ENCODE measurements at regions not wholly inside any gene's neighbourhood (a gene's known extent, or its start where the extent isn't known, plus 50 kb on each side); places are given as distances from the start of the nearest gene placed in this dataset.

DNA sequence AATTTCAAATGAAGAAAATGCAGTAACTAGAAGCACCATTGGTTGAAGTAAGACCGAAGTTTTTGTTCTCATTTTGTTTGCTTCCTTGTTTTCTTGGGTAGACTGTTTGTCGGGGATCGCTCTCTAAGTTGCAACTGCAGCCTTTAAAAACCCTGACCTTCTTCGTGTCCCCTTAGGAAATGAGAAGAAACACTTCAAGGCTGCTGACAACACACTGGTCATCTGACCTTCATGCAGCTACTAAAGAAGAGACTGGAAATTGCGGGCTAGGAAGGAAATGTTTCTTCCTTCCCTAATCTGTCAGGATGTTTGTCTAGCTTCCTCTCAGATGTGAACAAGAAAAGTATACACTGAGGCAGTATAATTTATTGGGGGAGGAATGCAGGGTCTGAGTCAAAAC lies 50.7 kb upstream of the CHSY3 start:
- BruUV-seq (replicated peaks), result no TSS peak

More for the DNA sequence above, 50.7 kb upstream of the CHSY3 start:
- ChIA-PET POLR2A (no interaction called here), CTCF (interaction anchor here (1.2 to 6.3 kb wide), 5 partner anchors 19 to 86 kb away, joined by 3 to 208 read pairs (median 6); no protein-coding TSS in a partner anchor), RAD21 (ENCODE audit: low non-redundant PET in 1 of 2, low total read pairs in 2 of 2, uncharacterized antibody in 2 of 2, unreplicated experiment in 2 of 2) (interaction anchor here (1.5 to 2.5 kb wide), 2 partner anchors 82 kb away, joined by 22 to 29 read pairs; no protein-coding TSS in a partner anchor)
- Histone ChIP-seq H3K27ac (ENCODE audit: low read depth, low read length) (no peak overlapping the region), H3K4me3 (replicated peaks in 1 of 2; ENCODE audit: low read depth in 1 of 2, low read length in 2 of 2) (no peak overlapping the region), H2AFZ (ENCODE audit: low read depth, low read length, poor library complexity, severe bottlenecking) (no peak overlapping the region), H3K4me1 (ENCODE audit: control insufficient read depth in 1 of 2, insufficient read depth in 2 of 2, low read length in 2 of 2) (peaks cover 0 to 5% of the 10 kb centered on the region in 2 experiments; a peak in 1 of 4 replicates), H3K36me3 (ENCODE audit: control insufficient read depth in 1 of 2, insufficient read depth in 2 of 2, low read length in 2 of 2) (no peaks in the 10 kb centered on the region), H3K79me2 (ENCODE audit: insufficient read depth, low read length) (no peaks in the 10 kb centered on the region), H3K4me2 (ENCODE audit: low read length) (no peak overlapping the region), H3K9me3 (ENCODE audit: control insufficient read depth in 1 of 2, insufficient read depth in 1 of 2, low read depth in 1 of 2, low read length in 2 of 2) (no peaks in the 10 kb centered on the region), H4K20me1 (ENCODE audit: insufficient read depth) (no peaks in the 10 kb centered on the region), H3K9ac (ENCODE audit: low read length) (no peak overlapping the region), H3K27me3 (ENCODE audit: insufficient read depth, low read length) (no peaks in the 10 kb centered on the region), H3K9me2 (ENCODE audit: insufficient read depth) (no peaks in the 10 kb centered on the region)
- ATAC-seq, result no peak
- no peak for TF ChIP-seq ELF1 (IDR thresholded peaks at IDR 0.05; ENCODE audit: borderline replicate concordance, low read depth)
- no peak for TF ChIP-seq FOSL1 (IDR thresholded peaks at IDR 0.05; ENCODE audit: low read depth)
- no peak for TF ChIP-seq TCF7L2 (IDR thresholded peaks at IDR 0.05; ENCODE audit: borderline replicate concordance, extremely low read depth, insufficient read depth, insufficient read length)
- no peak for TF ChIP-seq ZFX (IDR thresholded peaks at IDR 0.05)
- TF ChIP-seq EZH2 (IDR thresholded peaks at IDR 0.05), result no peak
- TF ChIP-seq SIN3A (IDR thresholded peaks at IDR 0.05; ENCODE audit: low read depth), result no peak
- TF ChIP-seq CBX3 (IDR thresholded peaks at IDR 0.05; ENCODE audit: low read depth), result no peak
- no peak for TF ChIP-seq SRF (IDR thresholded peaks at IDR 0.05; ENCODE audit: low read depth)
- TF ChIP-seq, protein P1, sequence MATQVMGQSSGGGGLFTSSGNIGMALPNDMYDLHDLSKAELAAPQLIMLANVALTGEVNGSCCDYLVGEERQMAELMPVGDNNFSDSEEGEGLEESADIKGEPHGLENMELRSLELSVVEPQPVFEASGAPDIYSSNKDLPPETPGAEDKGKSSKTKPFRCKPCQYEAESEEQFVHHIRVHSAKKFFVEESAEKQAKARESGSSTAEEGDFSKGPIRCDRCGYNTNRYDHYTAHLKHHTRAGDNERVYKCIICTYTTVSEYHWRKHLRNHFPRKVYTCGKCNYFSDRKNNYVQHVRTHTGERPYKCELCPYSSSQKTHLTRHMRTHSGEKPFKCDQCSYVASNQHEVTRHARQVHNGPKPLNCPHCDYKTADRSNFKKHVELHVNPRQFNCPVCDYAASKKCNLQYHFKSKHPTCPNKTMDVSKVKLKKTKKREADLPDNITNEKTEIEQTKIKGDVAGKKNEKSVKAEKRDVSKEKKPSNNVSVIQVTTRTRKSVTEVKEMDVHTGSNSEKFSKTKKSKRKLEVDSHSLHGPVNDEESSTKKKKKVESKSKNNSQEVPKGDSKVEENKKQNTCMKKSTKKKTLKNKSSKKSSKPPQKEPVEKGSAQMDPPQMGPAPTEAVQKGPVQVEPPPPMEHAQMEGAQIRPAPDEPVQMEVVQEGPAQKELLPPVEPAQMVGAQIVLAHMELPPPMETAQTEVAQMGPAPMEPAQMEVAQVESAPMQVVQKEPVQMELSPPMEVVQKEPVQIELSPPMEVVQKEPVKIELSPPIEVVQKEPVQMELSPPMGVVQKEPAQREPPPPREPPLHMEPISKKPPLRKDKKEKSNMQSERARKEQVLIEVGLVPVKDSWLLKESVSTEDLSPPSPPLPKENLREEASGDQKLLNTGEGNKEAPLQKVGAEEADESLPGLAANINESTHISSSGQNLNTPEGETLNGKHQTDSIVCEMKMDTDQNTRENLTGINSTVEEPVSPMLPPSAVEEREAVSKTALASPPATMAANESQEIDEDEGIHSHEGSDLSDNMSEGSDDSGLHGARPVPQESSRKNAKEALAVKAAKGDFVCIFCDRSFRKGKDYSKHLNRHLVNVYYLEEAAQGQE (IDR thresholded peaks at IDR 0.05; ENCODE audit: low read depth), result no peak
- no peak for TF ChIP-seq EZH2phosphoT487 (IDR thresholded peaks at IDR 0.05; ENCODE audit: borderline replicate concordance)
- TF ChIP-seq EGR1 (IDR thresholded peaks at IDR 0.05; ENCODE audit: low read depth), result no peak
- no peak for TF ChIP-seq CEBPB (IDR thresholded peaks at IDR 0.05; ENCODE audit: low read depth)
- no peak for TF ChIP-seq JUND (IDR thresholded peaks at IDR 0.05)
- TF ChIP-seq, protein P2, sequence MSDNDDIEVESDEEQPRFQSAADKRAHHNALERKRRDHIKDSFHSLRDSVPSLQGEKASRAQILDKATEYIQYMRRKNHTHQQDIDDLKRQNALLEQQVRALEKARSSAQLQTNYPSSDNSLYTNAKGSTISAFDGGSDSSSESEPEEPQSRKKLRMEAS (IDR thresholded peaks at IDR 0.05), result no peak
- TF ChIP-seq ZNF274 (IDR thresholded peaks at IDR 0.05; ENCODE audit: low read depth, low read length), result no peak
- TF ChIP-seq, protein P3, sequence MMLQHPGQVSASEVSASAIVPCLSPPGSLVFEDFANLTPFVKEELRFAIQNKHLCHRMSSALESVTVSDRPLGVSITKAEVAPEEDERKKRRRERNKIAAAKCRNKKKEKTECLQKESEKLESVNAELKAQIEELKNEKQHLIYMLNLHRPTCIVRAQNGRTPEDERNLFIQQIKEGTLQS (IDR thresholded peaks at IDR 0.05), result no peak
- no peak for DNase-seq (ENCODE audit: low read depth, low spot score)
- intact Hi-C loops (cut with micrococcal nuclease), result loop anchor here (2.0 to 10.0 kb wide), 2 partner anchors 309 to 681 kb away; no protein-coding TSS in a partner anchor

All from HCT116 (cell line).